Stimulated activated naive CD8-positive, alpha-beta T cell treated with anti-CD3 and anti-CD28 coated beads, Interleukin-15, Interleukin-2, amounts not matched to agents 100 U/mL and 50 U/mL, for 24 hours (primary cell): ENCODE measurements at regions not wholly inside any gene's neighbourhood (a gene's known extent, or its start where the extent isn't known, plus 50 kb on each side); places are given as distances from the start of the nearest gene placed in this dataset.
A peak's percentile ranks its signal among the peaks of the same experiment; 100 is the strongest.

Experiments used
- ATAC-seq: fragments of 150-1000 bp; cut with Tn5 transposase; one replicate; pipeline ENCODE4 v1.10.0; 2021
- DNase-seq: peaks from one replicate; pipeline ENCODE4 v3.0.0; 2021

- DNase-seq, result no peak
- no peak for ATAC-seq
Observed at GRCh38 chr17:12530161-12530560, 135.5 kb upstream of the MYOCD start.

DNA sequence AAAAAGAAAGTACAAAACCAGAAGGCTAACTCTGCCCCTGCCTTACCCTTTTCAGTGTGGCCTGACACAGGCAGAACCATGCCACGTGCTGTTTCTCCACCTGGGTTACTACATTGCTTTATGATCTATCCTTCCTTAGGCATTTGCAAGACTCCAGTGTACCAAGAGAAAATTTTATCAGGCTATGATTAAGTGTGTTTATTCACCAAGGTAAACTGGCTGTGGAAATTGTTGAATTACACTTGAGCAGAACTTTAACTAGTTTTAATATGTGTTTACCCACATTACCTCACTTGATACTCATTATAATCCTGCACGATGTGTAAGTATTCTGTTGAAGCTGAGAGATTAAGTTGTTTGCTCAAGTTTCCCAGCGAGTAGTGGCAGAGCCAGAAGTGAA, 129.7 kb upstream of the MYOCD start:
- ATAC-seq (no peak), DNase-seq (no peak)

DNA sequence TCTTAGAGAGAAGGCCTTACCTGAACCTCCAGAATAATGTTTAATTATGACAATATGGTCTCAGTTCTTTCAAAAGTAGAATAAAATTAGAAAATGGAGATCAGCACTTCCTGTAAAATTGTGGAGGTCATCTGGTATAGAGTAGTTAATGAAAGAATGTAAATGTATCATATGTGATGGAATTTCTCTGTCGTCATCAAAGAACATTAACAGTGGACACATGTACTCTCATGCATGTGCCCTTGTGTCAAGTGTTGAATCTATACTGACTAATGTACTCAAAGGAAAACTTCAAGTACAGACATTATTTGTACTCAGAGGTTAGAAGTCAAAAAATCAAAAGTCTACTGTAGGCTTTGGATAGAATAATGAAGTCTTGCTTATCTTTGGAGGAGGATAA, 129.2 kb upstream of the MYOCD start:
- no peak for DNase-seq

GRCh38 chr17:12537436-12537835, 128.3 kb upstream of the MYOCD start:
- ATAC-seq, result no peak
- DNase-seq, result no peak

More for the DNA sequence above, 129.2 kb upstream of the MYOCD start:
- ATAC-seq, result no peak

DNA sequence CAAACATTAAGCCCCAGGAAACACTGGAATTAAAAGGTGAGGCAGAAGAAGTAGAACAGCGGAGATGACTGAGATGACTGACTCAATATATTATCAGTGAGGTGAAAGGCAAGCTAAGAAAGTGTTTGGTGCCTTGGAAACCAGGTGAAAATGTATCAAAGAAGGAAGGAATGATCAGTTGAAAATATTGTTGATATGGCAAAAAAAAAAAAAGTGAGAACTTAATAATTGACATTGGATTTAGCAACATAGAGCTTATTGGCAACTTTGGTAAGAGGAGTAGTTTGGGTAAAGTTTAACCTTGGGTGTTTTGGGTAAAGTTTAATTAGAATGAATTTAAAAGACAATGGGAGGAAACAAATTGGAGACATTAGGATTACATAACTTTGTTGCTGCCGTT, 127.7 kb upstream of the MYOCD start:
- DNase-seq, result no peak
- ATAC-seq, result no peak

- ATAC-seq (peak; percentile 43), DNase-seq (no peak)
Observed at GRCh38 chr17:12545877-12546513, 119.7 kb upstream of the MYOCD start.

DNA sequence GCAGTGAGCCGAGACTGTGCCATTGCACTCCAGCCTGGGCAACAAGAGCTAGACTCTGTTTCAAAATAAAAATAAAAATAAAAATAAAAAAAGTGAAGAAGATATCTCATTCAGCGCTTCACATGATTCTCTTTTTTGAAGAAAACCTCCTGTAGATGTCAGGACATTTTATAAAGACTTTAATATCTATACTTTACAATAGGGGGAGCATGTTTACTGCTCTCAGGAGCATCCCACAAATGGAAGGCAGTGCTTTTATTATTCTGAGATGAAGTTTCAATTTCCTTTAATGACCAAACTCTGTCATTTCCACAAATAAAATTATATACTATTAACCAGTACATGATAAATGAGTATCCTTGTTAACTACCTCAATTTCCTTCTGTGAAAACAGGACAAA, 118.7 kb upstream of the MYOCD start:
- ATAC-seq, result no peak
- no peak for DNase-seq

DNA sequence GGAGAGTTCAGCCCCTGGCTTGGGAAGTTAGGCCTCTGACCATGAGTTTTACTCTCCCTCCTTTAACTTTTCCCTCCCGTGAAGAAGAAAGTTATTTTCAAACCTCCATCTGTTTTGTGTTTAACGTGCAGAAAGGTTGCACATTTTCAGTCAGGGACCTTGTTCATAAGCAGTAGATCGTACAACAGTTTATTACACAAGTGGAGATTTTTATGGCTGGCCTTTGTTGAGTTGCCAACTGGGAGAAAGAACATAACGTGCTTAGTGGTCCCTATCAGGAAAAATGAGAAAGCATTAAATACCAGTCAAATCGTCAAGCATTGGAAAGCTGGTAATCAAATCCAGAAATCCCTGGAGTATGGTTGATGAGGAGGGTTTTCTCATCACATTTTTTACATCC, 117.9 kb upstream of the MYOCD start:
- no peak for DNase-seq
- no peak for ATAC-seq

- no peak for ATAC-seq
Observed at GRCh38 chr17:12548558-12548957, 117.1 kb upstream of the MYOCD start.

DNA sequence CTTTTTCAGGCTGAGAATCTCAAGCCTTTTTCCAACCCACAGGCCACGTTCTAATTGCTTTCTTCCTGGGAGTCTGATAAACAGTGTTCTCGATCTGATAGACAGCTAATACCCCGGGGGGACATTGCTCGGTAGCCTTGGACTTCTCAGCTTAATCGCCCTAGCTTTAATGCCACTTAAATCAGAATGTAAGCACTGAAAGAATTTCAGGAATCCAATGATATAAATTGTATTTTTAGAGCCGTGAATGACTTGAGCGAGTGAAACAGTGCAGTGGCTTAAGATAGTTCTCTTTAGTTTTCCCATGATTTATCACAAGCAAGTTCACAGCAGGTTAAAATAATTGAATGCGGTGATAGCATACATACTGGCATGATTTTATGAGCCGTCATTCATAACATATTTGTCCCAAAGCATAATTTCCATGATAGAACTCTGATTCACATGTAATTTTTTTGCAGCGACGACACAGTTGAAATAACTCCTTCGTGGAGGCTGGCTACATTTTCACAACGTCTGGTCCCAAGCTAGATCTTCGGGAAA, 116.1 kb upstream of the MYOCD start:
- DNase-seq, result no peak
- no peak for ATAC-seq

More at GRCh38 chr17:12548558-12548957, 117.1 kb upstream of the MYOCD start:
- DNase-seq, result no peak

- ATAC-seq, result no peak
- no peak for DNase-seq
Observed at GRCh38 chr17:12553625-12554024, 112.1 kb upstream of the MYOCD start.

DNA sequence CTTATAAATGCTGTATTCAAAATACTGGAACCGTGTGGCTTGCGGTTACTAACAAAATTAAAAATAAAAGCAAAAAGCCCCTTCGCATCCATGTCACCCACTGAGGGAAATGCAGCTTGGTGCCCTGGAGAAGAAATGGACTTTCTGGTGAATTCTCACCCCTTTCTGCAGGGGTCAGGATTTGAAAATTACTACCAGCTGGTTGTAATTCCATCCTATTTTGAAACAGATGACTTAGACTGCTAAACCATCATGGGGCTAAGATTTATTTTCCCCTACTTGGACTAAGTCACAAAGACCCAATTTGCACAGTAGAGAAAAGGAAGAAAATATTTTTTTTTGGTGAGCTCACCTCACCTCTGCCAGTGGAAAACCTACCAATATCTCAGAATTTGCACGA, 111.4 kb upstream of the MYOCD start:
- no peak for DNase-seq
- ATAC-seq, result no peak

DNA sequence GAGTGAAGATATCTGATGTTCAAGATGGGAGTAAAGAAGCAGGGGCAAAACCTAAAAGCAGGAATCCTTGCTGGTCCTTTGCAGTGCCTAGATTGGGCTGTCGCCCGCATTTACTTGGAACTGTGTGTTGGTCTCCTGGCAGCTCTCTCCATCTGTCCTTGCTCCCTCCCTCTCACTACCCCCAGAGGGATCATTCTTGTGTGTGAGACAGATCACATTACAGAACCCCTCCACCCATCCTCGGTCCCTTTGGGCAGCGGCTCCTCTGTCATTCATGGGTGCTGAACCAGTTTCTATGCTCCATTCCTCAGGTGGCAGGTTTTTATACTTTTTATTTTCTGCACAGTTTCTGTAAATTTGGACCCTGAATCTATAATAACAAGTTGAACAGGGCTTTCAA, 99.4 kb upstream of the MYOCD start:
- DNase-seq, result no peak
- ATAC-seq, result no peak

- DNase-seq (no peak), ATAC-seq (no peak)
Observed at GRCh38 chr17:12567077-12568053, 98.3 kb upstream of the MYOCD start.

DNA sequence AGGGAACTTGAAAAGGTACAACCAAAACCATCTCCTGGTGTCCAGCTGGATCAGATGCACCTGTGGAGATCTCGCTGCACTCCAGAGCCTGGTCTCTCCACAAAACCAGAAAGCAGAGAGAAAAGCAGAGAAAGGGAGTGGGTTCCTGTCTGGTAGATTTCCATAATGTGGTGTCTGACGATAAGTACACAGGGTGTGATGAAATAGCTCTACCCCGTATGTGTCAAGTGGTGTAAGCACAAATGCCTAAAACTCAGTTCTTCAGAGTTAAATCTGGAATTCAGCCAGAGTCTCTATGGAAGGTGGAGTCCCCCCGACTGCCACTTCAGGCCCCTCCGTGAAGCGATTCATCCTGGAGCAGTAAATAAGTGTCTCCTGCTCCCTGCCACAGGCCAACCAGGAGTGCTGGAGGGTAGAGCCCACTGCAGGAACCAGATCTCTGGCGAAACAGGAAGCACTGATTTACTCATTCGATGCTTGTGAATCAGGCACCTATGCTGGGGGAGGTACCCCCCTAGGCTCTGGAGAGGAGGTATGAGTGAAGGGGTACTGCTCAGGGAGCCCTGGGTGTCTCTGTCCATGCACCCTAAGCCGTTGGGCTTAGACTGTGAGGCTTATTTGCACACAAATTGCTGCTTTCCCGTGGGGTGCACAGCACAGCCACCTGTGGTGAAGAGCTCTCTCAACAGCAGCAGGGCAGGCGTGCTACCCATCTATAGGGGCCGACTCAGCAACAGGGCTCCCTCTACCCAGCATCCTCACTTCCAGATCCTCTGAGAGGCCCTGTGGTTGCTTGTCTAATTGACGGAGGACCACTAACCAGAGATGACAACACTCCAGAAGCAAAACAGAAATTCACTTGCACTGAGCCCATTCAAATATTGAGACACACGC, 97.1 kb upstream of the MYOCD start:
- DNase-seq (no peak), ATAC-seq (no peak)

DNA sequence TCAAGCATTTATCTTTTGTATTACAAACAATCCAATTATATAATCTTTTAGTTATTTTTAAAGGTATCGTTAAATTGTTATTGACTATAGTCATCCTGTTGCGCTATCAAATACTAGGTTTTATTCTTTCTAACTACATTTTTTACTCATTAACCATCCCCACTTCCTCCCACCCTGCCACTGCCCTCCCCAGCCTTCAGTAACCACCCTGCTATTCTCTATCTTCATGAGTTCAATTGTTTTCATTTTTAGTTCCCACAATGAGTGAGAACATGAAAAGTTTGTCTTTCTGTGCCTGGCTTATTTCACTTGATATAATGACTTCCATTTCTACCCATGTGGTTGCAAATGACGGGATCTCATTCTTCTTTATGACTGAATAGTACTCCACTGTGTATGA, 94.1 kb upstream of the MYOCD start:
- ATAC-seq (no peak), DNase-seq (no peak)

DNA sequence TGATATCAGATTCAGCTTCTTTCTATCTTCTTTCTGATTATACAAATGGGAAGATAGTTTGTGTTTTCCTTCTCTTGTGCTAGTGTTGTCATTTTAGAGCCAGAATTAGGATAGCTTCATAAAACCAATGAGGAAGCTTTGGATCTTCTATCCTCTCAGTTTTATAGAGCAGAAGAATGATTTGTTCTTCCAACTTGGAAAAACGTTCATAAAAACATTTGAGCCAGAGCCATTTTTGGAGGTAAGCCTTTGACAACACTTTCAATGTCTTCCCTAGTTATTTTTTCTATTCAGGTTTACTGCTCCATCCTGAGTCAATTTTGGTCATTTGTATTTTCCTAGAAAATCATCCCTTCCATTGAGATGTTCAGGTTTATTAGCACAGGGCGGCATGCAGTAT, 91.2 kb upstream of the MYOCD start:
- DNase-seq (no peak), ATAC-seq (no peak)

GRCh38 chr17:12575641-12576040, 90.0 kb upstream of the MYOCD start:
- no peak for ATAC-seq
- no peak for DNase-seq

DNA sequence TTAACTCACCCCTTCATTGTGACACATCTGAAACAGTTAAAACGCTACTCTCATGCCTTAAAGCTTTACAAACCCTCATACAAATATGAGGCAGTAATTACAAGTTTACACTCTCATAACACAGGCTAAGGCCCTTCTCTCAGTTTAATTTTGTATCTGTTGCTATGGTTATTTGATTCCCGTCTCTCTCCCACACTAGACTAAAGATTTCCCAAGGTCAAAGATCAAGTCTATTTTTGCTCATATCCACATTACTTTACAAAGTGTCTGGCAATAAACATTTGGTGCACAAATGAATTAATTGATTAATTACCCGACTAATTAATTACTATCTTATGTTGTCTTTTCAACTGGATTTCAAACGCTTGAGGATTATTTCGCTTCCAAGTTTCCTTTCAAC, 86.4 kb upstream of the MYOCD start:
- DNase-seq, result no peak

GRCh38 chr17:12580640-12581039, 85.0 kb upstream of the MYOCD start:
- no peak for DNase-seq
- no peak for ATAC-seq

More for the DNA sequence above, 86.4 kb upstream of the MYOCD start:
- ATAC-seq, result no peak

DNA sequence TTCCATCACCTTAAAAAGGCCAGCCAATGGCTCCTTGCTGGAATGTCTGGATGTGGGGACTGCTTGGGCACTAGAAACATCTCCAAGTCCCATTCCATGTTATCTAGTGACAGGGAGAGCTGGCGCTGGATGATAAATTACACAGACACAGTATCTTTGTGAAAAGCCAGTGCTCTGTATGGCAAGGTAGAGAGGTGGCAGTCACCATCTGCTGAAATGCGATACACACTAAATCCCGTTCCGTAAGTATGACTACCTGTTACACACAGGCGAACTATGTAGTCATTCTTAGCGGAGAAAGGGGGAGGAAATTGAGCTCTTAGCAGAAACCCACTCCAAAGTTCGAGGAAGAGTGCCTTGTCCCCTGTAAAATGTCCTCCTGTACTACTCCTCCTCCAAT, 81.0 kb upstream of the MYOCD start:
- ATAC-seq, result no peak
- no peak for DNase-seq

- no peak for ATAC-seq
- no peak for DNase-seq
Observed at GRCh38 chr17:12588531-12588930, 77.2 kb upstream of the MYOCD start.
